COR-L47 (cell line): ENCODE measurements at regions not wholly inside any gene's neighbourhood (a gene's known extent, or its start where the extent isn't known, plus 50 kb on each side); places are given as distances from the start of the nearest gene placed in this dataset.

ENCODE experiments used
- DNase-seq: peaks from one replicate; lab custom pipeline; 2025; lab: John Stamatoyannopoulos, UW

GRCh38 chr9:16312116-16312515 lies 558.4 kb downstream of the BNC2 start:
- no peak for DNase-seq

GRCh38 chr9:16312962-16313546 lies 557.4 kb downstream of the BNC2 start:
- DNase-seq, result no peak

- DNase-seq, result no peak
Observed at GRCh38 chr9:16314476-16314875, 556.0 kb downstream of the BNC2 start.

GRCh38 chr9:16315720-16316119 lies 554.8 kb downstream of the BNC2 start:
- DNase-seq, result no peak

GRCh38 chr9:16316456-16316855 lies 554.0 kb downstream of the BNC2 start:
- DNase-seq, result no peak

GRCh38 chr9:16316911-16317817 lies 553.3 kb downstream of the BNC2 start:
- DNase-seq, result no peak

- no peak for DNase-seq
Observed at GRCh38 chr9:16318516-16319060, 551.9 kb downstream of the BNC2 start.

- no peak for DNase-seq
Observed at GRCh38 chr9:16319646-16320045, 550.8 kb downstream of the BNC2 start.

- no peak for DNase-seq
Observed at GRCh38 chr9:16320338-16320902, 550.0 kb downstream of the BNC2 start.

GRCh38 chr9:16321461-16322119 lies 548.9 kb downstream of the BNC2 start:
- DNase-seq, result no peak

GRCh38 chr9:16322849-16323248 lies 547.6 kb downstream of the BNC2 start:
- DNase-seq, result no peak

GRCh38 chr9:16325966-16326365 lies 544.5 kb downstream of the BNC2 start:
- DNase-seq, result no peak

- DNase-seq, result no peak
Observed at GRCh38 chr9:16328349-16328748, 542.1 kb downstream of the BNC2 start.

GRCh38 chr9:16329671-16330113 lies 540.8 kb downstream of the BNC2 start:
- no peak for DNase-seq

GRCh38 chr9:16331031-16331430 lies 539.4 kb downstream of the BNC2 start:
- DNase-seq, result no peak

GRCh38 chr9:16331527-16331926 lies 538.9 kb downstream of the BNC2 start:
- no peak for DNase-seq

- DNase-seq, result no peak
Observed at GRCh38 chr9:16333691-16334090, 536.8 kb downstream of the BNC2 start.

- DNase-seq, result no peak
Observed at GRCh38 chr9:16335788-16336580, 534.5 kb downstream of the BNC2 start.

- DNase-seq, result no peak
Observed at GRCh38 chr9:16336833-16337232, 533.6 kb downstream of the BNC2 start.

GRCh38 chr9:16337322-16338029 lies 533.0 kb downstream of the BNC2 start:
- DNase-seq, result no peak

- DNase-seq, result no peak
Observed at GRCh38 chr9:16341177-16341576, 529.3 kb downstream of the BNC2 start.
